Mesothelial cell of epicardium (in vitro differentiated cells): ENCODE measurements at regions not wholly inside any gene's neighbourhood (a gene's known extent, or its start where the extent isn't known, plus 50 kb on each side); places are given as distances from the start of the nearest gene placed in this dataset.

Experiments used
- DNase-seq, 2 experiments: peaks; one replicate each; pipeline ENCODE4 v3.0.0; 2021; ENCODE audit warnings: low spot score in 2 of 2; ENCODE audit not compliant: unreplicated experiment in 2 of 2
- H3K27ac Mint-ChIP-seq: 2 replicates; pipeline ENCODE4 v1.8.0; 2021; ENCODE audit warnings: mixed read lengths
- H3K27me3 Mint-ChIP-seq: 2 replicates; pipeline ENCODE4 v1.8.0; 2021; ENCODE audit warnings: low read depth, mixed read lengths
- H3K36me3 Mint-ChIP-seq: 2 replicates; pipeline ENCODE4 v1.8.0; 2021; ENCODE audit warnings: mixed read lengths
- H3K4me1 Mint-ChIP-seq: 2 replicates; pipeline ENCODE4 v1.8.0; 2021; ENCODE audit warnings: mixed read lengths
- H3K4me3 Mint-ChIP-seq: 2 replicates; pipeline ENCODE4 v1.8.0; 2021; ENCODE audit warnings: mild to moderate bottlenecking, moderate library complexity, mixed read lengths
- H3K9me3 Mint-ChIP-seq: 2 replicates; pipeline ENCODE4 v1.8.0; 2021; ENCODE audit warnings: mixed read lengths
- TF ChIP-seq, protein P1 (sequence below): fragments of 200-600 bp; sonication (generic); IDR thresholded peaks from one replicate; pipeline ENCODE4 v1.5.0; 2021; ENCODE audit warnings: antibody characterized with exemption; ENCODE audit not compliant: unreplicated experiment

DNA sequence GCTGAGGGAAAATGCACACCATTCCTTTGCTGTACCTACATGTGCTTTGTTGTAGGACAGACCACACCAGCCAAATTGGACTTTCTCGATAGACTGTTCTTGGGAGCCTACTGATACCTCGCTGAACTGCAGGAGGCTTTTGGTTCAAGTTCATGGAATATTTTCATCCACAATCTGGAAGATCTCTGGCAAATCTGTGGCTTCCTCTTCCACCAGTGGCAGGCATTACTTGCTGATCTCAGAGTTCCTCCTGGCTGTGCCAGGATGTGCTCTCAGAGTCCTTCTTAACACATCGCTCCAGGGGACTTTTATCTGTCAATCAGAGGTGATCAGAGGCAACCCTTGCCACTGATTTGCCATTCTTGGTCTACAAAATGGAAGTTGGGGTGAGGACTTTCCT is 87.7 kb downstream of the PTGR3 start:
- Mint-ChIP-seq H3K27me3 (peaks cover 8% of the 10 kb centered on the region), H3K27ac (no peak overlapping the region), H3K9me3 (no peaks in the 10 kb centered on the region), H3K36me3 (no peaks in the 10 kb centered on the region), H3K4me3 (no peak overlapping the region), H3K4me1 (no peaks in the 10 kb centered on the region)
- DNase-seq: no peak
- TF ChIP-seq, protein P1, sequence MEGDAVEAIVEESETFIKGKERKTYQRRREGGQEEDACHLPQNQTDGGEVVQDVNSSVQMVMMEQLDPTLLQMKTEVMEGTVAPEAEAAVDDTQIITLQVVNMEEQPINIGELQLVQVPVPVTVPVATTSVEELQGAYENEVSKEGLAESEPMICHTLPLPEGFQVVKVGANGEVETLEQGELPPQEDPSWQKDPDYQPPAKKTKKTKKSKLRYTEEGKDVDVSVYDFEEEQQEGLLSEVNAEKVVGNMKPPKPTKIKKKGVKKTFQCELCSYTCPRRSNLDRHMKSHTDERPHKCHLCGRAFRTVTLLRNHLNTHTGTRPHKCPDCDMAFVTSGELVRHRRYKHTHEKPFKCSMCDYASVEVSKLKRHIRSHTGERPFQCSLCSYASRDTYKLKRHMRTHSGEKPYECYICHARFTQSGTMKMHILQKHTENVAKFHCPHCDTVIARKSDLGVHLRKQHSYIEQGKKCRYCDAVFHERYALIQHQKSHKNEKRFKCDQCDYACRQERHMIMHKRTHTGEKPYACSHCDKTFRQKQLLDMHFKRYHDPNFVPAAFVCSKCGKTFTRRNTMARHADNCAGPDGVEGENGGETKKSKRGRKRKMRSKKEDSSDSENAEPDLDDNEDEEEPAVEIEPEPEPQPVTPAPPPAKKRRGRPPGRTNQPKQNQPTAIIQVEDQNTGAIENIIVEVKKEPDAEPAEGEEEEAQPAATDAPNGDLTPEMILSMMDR: no peak

DNA sequence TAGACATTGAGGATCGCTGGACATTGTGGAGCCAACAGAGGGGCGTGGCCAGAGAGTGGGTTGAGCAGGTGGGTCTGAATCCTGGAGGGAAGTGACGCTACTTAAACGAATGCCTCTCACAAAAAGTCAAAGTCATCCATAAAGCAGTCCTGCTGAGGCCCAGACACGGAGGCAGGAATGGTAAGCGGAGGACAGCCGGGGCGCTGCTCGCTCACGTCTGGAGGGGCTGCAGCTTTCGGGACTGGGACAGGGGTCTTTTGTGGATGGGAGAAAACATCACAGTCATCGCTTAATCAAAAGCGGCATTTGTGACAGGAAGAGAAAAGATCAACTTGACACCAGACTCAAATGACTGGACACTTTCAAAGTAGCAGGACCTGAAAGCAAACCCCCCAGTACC is 88.4 kb downstream of the PTGR3 start:
- no peak overlapping the region for H3K27ac Mint-ChIP-seq
- TF ChIP-seq, protein P1: no peak
- H3K4me3 Mint-ChIP-seq: no peak overlapping the region
- DNase-seq: no peak
- H3K9me3 Mint-ChIP-seq: no peaks in the 10 kb centered on the region
- peaks cover 6% of the 10 kb centered on the region for H3K4me1 Mint-ChIP-seq
- no peaks in the 10 kb centered on the region for H3K36me3 Mint-ChIP-seq
- peaks cover 8% of the 10 kb centered on the region for H3K27me3 Mint-ChIP-seq

DNA sequence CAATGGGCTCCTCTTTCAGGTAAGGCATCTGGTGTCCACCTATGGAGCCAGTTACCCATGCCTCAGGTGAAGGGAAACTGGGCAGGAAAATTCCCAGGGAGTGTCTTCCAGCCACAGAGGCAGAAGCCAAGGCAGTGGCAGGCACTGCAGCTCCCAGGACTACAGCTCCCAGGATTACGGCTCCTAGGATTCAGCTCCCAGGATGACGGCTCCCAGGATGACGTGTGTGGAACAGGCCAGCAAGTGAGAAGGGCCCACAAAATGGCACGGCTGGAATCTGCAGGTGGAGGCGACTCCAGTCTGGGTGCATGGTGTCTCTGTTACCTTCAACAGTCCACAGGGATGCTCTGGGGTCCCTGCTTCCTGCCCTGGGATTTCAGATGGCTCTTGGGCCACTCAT is 92.1 kb downstream of the PTGR3 start:
- Mint-ChIP-seq H3K9me3 (no peaks in the 10 kb centered on the region), H3K4me1 (peaks cover 13% of the 10 kb centered on the region), H3K4me3 (no peak overlapping the region), H3K36me3 (no peaks in the 10 kb centered on the region), H3K27me3 (peaks cover 8% of the 10 kb centered on the region), H3K27ac (no peak overlapping the region)
- TF ChIP-seq, protein P1: no peak
- no peak for DNase-seq

DNA sequence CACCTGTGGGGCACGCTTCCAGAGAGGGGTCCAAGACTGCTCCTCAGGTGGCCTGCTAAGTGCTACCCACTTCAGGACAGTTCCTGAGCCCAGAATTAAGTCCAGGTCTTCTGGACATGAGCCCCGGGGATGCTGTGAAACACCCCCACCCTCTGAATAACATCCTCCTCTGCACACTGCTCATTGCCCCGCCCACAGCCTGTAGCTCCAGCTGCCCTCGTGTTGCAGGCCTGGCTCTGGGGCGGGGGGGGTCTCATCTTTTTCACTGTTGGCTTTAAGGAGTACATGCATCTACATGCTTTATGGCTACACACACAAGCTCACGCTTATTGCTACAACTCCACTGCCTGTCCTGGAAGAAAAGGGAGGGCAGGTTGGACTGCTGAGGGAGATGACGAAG is 92.8 kb downstream of the PTGR3 start:
- no peaks in the 10 kb centered on the region for H3K9me3 Mint-ChIP-seq
- no peak overlapping the region for H3K4me3 Mint-ChIP-seq
- peaks cover 16% of the 10 kb centered on the region for H3K4me1 Mint-ChIP-seq
- no peak overlapping the region for H3K27ac Mint-ChIP-seq
- DNase-seq: no peak
- H3K27me3 Mint-ChIP-seq: peaks cover 3% of the 10 kb centered on the region
- TF ChIP-seq, protein P1: no peak
- H3K36me3 Mint-ChIP-seq: no peaks in the 10 kb centered on the region

DNA sequence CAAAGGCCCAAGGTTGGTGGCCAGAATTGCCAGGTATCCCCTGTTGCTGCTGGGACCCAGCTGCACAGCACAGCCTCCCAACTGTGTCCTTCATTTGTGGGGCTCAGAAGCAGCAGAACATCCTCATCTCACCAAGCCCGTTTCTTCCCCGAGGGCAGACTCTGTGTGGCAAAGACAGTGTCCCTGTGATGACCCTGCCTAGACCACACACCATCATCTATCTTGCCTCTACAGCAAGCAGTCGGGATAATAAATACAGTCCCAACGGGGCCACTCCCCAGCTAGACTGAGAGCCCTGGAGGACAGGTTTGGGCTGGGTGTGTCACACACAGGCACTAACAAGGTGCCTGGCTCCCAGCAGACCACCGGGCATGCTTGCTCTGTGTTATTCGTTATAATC is 93.4 kb downstream of the PTGR3 start:
- Mint-ChIP-seq H3K27ac (no peak overlapping the region), H3K36me3 (no peaks in the 10 kb centered on the region), H3K4me1 (peaks cover 16% of the 10 kb centered on the region), H3K27me3 (peaks cover 3% of the 10 kb centered on the region), H3K9me3 (no peaks in the 10 kb centered on the region), H3K4me3 (no peak overlapping the region)
- TF ChIP-seq, protein P1: no peak
- no peak for DNase-seq
